Tibial nerve (tissue), 4 donors: ENCODE measurements at regions not wholly inside any gene's neighbourhood (a gene's known extent, or its start where the extent isn't known, plus 50 kb on each side); places are given as distances from the start of the nearest gene placed in this dataset.

Source experiments
- DNase-seq, 2 donors: peaks; one replicate each; pipeline ENCODE4 v3.0.0-alpha.2; 2019; ENCODE audit warnings: low spot score in 2 of 2
- H3K27ac ChIP-seq, 4 donors: fragments of 200-600 bp; sonication (generic) in 3 of 4; one replicate each; pipeline ENCODE4 v1.5.1; 2017 to 2019; ENCODE audit warnings: mild to moderate bottlenecking in 1 of 4
- H3K27me3 ChIP-seq, 2 donors: fragments of 200-600 bp; sonication (generic) in 1 of 2; one replicate each; pipeline versions ENCODE4 v1.5.1 to v1.6.0; 2017 to 2019
- H3K36me3 ChIP-seq, 3 donors: fragments of 200-600 bp; sonication (generic); one replicate each; pipeline ENCODE4 v1.5.1; 2018 to 2019
- H3K4me1 ChIP-seq, 4 donors: fragments of 200-600 bp; sonication (generic) in 3 of 4; one replicate each; pipeline ENCODE4 v1.5.1; 2017 to 2019
- H3K4me3 ChIP-seq, 4 donors: fragments of 200-600 bp; sonication (generic) in 3 of 4; one replicate each; pipeline ENCODE4 v1.5.1; 2017 to 2019; ENCODE audit warnings: mild to moderate bottlenecking in 1 of 4, moderate library complexity in 1 of 4
- H3K9me3 ChIP-seq, 4 donors: fragments of 200-600 bp; sonication (generic) in 3 of 4; one replicate each; pipeline ENCODE4 v1.5.1; 2017 to 2019
- CTCF ChIP-seq, 5 experiments: fragments of 200-600 bp in 3 of 5; fragments of 450-650 bp in 2 of 5; sonication (generic) in 3 of 5; IDR thresholded peaks; one replicate each; pipeline ENCODE4 v1.5.1; 2016 to 2019; ENCODE audit warnings: antibody characterized with exemption in 5 of 5, mild to moderate bottlenecking in 3 of 5, moderate library complexity in 2 of 5
- EP300 ChIP-seq, 2 donors: sonication (generic); formaldehyde crosslinking; IDR thresholded peaks; one replicate each; pipeline ENCODE4 v1.6.1; 2017; ENCODE audit warnings: antibody characterized with exemption in 2 of 2, mild to moderate bottlenecking in 1 of 2
- POLR2A ChIP-seq, 2 donors: fragments of 450-650 bp; IDR thresholded peaks; one replicate each; pipeline ENCODE4 v1.6.1; 2017; ENCODE audit warnings: antibody characterized with exemption in 2 of 2, mild to moderate bottlenecking in 2 of 2, moderate library complexity in 2 of 2
- WGBS, 2 donors: methylation state at CpG; one replicate each; pipeline ENCODE4 v1.1.5; 2018; 5-methylcytosine and 5-hydroxymethylcytosine counted together

- Histone ChIP-seq H3K36me3 (no peaks in the 10 kb centered on the region), H3K27ac (no peak overlapping the region), H3K9me3 (peaks cover 0 to 7% (median 0%) of the 10 kb centered on the region in 4 donors), H3K27me3 (no peaks in the 10 kb centered on the region), H3K4me1 (no peaks in the 10 kb centered on the region), H3K4me3 (no peak overlapping the region)
- 58 to 59% methylated on average over 3 of the region's 3 CpGs for WGBS, 2 donors
- no peak for TF ChIP-seq POLR2A (IDR thresholded peaks at IDR 0.05)
- TF ChIP-seq EP300 (IDR thresholded peaks at IDR 0.05), result no peak
- no peak for TF ChIP-seq CTCF (IDR thresholded peaks at IDR 0.05)
- no peak for DNase-seq
Observed at GRCh38 chr16:35363510-35363909, 1904.1 kb downstream of the TP53TG3F start.

GRCh38 chr16:35364263-35364662 is 1904.9 kb downstream of the TP53TG3F start:
- TF ChIP-seq CTCF (IDR thresholded peaks at IDR 0.05), result no peak
- TF ChIP-seq EP300 (IDR thresholded peaks at IDR 0.05), result no peak
- TF ChIP-seq POLR2A (IDR thresholded peaks at IDR 0.05), result no peak
- Histone ChIP-seq H3K27me3 (no peaks in the 10 kb centered on the region), H3K36me3 (no peaks in the 10 kb centered on the region), H3K27ac (no peak overlapping the region), H3K9me3 (peaks cover 0 to 7% (median 0%) of the 10 kb centered on the region in 4 donors), H3K4me1 (no peaks in the 10 kb centered on the region), H3K4me3 (no peak overlapping the region)
- DNase-seq, result no peak

GRCh38 chr16:35365675-35366074 is 1906.3 kb downstream of the TP53TG3F start:
- Histone ChIP-seq H3K36me3 (no peaks in the 10 kb centered on the region), H3K9me3 (peaks cover 0 to 7% (median 0%) of the 10 kb centered on the region in 4 donors), H3K4me3 (no peak overlapping the region), H3K4me1 (no peaks in the 10 kb centered on the region), H3K27me3 (no peaks in the 10 kb centered on the region), H3K27ac (no peak overlapping the region)
- no peak for TF ChIP-seq CTCF (IDR thresholded peaks at IDR 0.05)
- no peak for TF ChIP-seq EP300 (IDR thresholded peaks at IDR 0.05)
- no peak for TF ChIP-seq POLR2A (IDR thresholded peaks at IDR 0.05)
- WGBS, 2 donors, result 62 to 84% methylated on average over 2 of the region's 2 CpGs
- DNase-seq, result no peak

GRCh38 chr16:35370617-35371016 is 1911.2 kb downstream of the TP53TG3F start:
- H3K4me1 ChIP-seq, result no peaks in the 10 kb centered on the region
- TF ChIP-seq CTCF (IDR thresholded peaks at IDR 0.05) (no peak), EP300 (IDR thresholded peaks at IDR 0.05) (no peak), POLR2A (IDR thresholded peaks at IDR 0.05) (no peak)
- WGBS, 2 donors, result 81 to 84% methylated on average over 1 of the region's 1 CpG

GRCh38 chr16:35377142-35377541 is 1917.7 kb downstream of the TP53TG3F start:
- TF ChIP-seq CTCF (IDR thresholded peaks at IDR 0.05), result no peak
- no peak for TF ChIP-seq EP300 (IDR thresholded peaks at IDR 0.05)
- Histone ChIP-seq H3K36me3 (no peaks in the 10 kb centered on the region), H3K4me1 (no peaks in the 10 kb centered on the region), H3K27ac (no peak overlapping the region), H3K4me3 (no peak overlapping the region), H3K27me3 (no peaks in the 10 kb centered on the region), H3K9me3 (no peaks in the 10 kb centered on the region)
- WGBS, 2 donors, result 42% methylated on average over 2 of the region's 2 CpGs
- no peak for DNase-seq

More at GRCh38 chr16:35370617-35371016, 1911.2 kb downstream of the TP53TG3F start:
- no peaks in the 10 kb centered on the region for H3K36me3 ChIP-seq
- no peak for DNase-seq
- H3K27ac ChIP-seq, result no peak overlapping the region
- H3K27me3 ChIP-seq, result no peaks in the 10 kb centered on the region
- H3K9me3 ChIP-seq, result no peaks in the 10 kb centered on the region
- no peak overlapping the region for H3K4me3 ChIP-seq
